ENCODE measurements at regions not wholly inside any gene's neighbourhood (a gene's known extent, or its start where the extent isn't known, plus 50 kb on each side); places are given as distances from the start of the nearest gene placed in this dataset.

DNA sequence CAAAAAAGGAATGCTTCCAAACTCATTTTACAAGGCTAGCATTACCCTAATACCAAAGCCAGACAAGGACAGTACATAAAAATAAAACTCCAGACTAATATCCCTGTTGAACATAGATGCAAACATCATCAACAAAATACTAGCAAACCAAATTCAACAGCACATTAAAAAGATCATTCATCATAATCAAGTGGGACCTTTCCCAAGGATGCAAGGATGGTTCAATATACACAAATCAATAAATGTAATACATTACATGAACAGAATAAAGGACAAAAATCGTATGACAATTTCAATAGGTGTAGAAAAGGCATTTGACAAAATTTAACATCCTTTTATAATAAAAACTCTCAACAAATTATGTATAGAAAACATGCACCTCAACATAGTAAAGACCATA is 66.6 kb upstream of the CNR1 start:
- DNase-seq (ENCODE audit: low spot score) = no peak
- Histone ChIP-seq H3K27ac (no peak overlapping the region), H3K4me3 (no peak overlapping the region)
- TF ChIP-seq, protein P1, sequence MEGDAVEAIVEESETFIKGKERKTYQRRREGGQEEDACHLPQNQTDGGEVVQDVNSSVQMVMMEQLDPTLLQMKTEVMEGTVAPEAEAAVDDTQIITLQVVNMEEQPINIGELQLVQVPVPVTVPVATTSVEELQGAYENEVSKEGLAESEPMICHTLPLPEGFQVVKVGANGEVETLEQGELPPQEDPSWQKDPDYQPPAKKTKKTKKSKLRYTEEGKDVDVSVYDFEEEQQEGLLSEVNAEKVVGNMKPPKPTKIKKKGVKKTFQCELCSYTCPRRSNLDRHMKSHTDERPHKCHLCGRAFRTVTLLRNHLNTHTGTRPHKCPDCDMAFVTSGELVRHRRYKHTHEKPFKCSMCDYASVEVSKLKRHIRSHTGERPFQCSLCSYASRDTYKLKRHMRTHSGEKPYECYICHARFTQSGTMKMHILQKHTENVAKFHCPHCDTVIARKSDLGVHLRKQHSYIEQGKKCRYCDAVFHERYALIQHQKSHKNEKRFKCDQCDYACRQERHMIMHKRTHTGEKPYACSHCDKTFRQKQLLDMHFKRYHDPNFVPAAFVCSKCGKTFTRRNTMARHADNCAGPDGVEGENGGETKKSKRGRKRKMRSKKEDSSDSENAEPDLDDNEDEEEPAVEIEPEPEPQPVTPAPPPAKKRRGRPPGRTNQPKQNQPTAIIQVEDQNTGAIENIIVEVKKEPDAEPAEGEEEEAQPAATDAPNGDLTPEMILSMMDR (IDR thresholded peaks at IDR 0.05) = no peak

DNA sequence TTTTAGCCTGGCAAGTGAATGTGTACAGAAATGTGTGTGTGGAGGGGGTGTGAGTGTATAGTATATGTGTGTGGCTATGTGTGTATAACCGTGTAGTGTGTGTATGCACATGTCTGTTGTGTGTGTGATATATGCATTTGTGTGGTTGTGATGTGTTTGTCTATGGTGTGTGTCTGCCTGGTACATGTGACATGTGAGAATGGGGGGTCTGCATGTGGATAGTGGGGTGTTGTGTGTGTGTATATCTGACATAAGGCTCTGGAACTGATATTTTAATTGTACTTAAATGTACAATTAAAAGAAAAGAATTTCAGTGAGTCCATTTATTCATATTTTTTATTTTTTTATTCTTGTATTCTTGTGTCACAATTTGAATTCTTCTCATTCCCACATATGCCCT is 57.2 kb upstream of the CNR1 start:
- Histone ChIP-seq H3K27ac (no peak overlapping the region), H3K4me3 (no peak overlapping the region)
- DNase-seq (ENCODE audit: low spot score) = no peak
- TF ChIP-seq, protein P1 (IDR thresholded peaks at IDR 0.05) = no peak

DNA sequence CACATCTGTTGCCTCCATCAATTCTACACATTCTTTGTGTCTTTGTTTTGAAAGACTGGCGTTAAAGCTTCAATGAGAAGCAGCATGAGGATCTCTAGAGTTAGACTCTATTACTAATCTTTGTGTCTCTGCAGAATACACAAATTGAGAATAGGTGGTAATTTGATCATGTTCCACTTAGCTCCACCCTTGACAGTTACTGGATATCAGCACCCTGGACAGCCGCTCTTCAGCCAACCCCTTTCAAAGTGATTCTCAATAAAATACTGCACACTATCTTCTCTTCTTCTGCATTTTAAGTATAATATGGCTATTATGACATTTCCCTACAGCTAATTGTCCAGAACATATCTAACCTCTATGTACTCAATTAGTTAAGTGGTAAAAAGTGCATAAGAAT is 54.3 kb upstream of the CNR1 start:
- no peak for DNase-seq (ENCODE audit: low spot score)
- Histone ChIP-seq H3K4me3 (no peak overlapping the region), H3K27ac (no peak overlapping the region)
- TF ChIP-seq, protein P1 (IDR thresholded peaks at IDR 0.05) = no peak

DNA sequence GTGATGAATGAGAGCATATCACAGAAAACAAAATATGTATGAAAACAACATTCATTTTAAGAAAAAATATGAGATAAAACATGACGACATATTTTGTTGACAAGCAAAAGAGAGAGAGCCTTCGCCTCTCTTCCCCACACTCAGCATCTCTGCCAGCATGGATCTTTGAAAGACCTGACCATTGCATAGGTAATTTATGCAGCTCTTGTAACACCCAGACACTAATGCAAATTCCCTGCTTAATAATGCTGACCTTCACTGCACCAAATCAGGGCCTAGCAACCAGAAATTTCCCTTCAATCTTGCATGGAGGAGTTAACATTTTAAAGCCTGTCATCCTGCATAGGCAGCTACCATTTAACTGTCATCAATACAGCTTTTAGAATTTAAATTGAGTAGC is 50.0 kb upstream of the CNR1 start:
- no peak for DNase-seq (ENCODE audit: low spot score)
- TF ChIP-seq, protein P1 (IDR thresholded peaks at IDR 0.05) = no peak
- no peak overlapping the region for H3K4me3 ChIP-seq
- no peak overlapping the region for H3K27ac ChIP-seq

All from coronary artery (tissue), 2 donors.